T-helper 17 cell (primary cell): ENCODE measurements at regions not wholly inside any gene's neighbourhood (a gene's known extent, or its start where the extent isn't known, plus 50 kb on each side); places are given as distances from the start of the nearest gene placed in this dataset.

Experiments
- ATAC-seq: fragments of 150-1000 bp; cut with Tn5 transposase; 2 replicates; pipeline ENCODE4 v1.10.0; 2021; ENCODE audit warnings: mild to moderate bottlenecking, moderate library complexity
- DNase-seq, 3 donors: peaks; one replicate each; pipeline versions ENCODE4 v3.0.0 to v3.0.0-alpha.2; 2020 to 2021
- H3K9me3 ChIP-seq: one replicate; pipeline ENCODE4 v1.7.0; 2013; ENCODE audit warnings: low read length, mild to moderate bottlenecking; ENCODE audit not compliant: control insufficient read depth, poor library complexity, severe bottlenecking
- H3K27ac Mint-ChIP-seq: one replicate; pipeline ENCODE4 v1.8.0; 2022; ENCODE audit warnings: mild to moderate bottlenecking, moderate library complexity, mixed read lengths
- H3K27me3 Mint-ChIP-seq: one replicate; pipeline ENCODE4 v1.8.0; 2022; ENCODE audit warnings: mixed read lengths
- H3K36me3 Mint-ChIP-seq: one replicate; pipeline ENCODE4 v1.8.0; 2022; ENCODE audit warnings: low read depth, mixed read lengths
- H3K4me1 Mint-ChIP-seq: one replicate; pipeline ENCODE4 v1.8.0; 2022; ENCODE audit warnings: mild to moderate bottlenecking, mixed read lengths
- H3K4me3 Mint-ChIP-seq: one replicate; pipeline ENCODE4 v1.8.0; 2022; ENCODE audit warnings: mild to moderate bottlenecking, moderate library complexity, mixed read lengths

- peaks cover 6% of the 10 kb centered on the region for H3K27me3 Mint-ChIP-seq
- DNase-seq (no peak), ATAC-seq (no peak)
- H3K9me3 ChIP-seq, result no peaks in the 10 kb centered on the region
- no peak overlapping the region for H3K4me3 Mint-ChIP-seq
- peaks cover under 1% of the 10 kb centered on the region for H3K36me3 Mint-ChIP-seq
- H3K4me1 Mint-ChIP-seq, result peaks cover 19% of the 10 kb centered on the region
- no peak overlapping the region for H3K27ac Mint-ChIP-seq
Observed at GRCh38 chr6:33925936-33926335, 122.1 kb upstream of the MLN start.

DNA sequence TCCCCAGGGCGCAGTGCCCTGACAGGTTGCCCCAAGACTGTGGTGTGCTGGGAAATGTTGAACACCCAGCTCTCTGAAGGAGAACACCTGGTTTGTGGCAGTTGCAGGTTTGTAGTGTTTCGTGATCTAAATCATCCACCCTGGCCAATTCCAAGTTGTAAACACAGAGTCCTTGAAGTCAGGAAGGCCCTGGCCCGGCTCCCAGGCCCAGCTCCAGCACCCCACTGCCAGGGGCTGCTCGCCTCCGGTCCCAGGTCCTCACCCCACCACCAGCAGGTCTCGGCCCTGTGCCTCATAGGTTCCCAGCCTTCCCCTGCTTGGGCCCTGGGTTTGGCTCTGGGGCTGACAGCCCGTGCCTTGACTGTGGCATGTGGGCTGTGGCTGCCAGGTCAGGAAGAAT, 121.4 kb upstream of the MLN start:
- ATAC-seq, result no peak
- H3K27me3 Mint-ChIP-seq, result peaks cover 6% of the 10 kb centered on the region
- H3K36me3 Mint-ChIP-seq, result no peaks in the 10 kb centered on the region
- no peaks in the 10 kb centered on the region for H3K9me3 ChIP-seq
- no peak overlapping the region for H3K4me3 Mint-ChIP-seq
- no peak for DNase-seq
- peaks cover 21% of the 10 kb centered on the region for H3K4me1 Mint-ChIP-seq
- H3K27ac Mint-ChIP-seq, result no peak overlapping the region

DNA sequence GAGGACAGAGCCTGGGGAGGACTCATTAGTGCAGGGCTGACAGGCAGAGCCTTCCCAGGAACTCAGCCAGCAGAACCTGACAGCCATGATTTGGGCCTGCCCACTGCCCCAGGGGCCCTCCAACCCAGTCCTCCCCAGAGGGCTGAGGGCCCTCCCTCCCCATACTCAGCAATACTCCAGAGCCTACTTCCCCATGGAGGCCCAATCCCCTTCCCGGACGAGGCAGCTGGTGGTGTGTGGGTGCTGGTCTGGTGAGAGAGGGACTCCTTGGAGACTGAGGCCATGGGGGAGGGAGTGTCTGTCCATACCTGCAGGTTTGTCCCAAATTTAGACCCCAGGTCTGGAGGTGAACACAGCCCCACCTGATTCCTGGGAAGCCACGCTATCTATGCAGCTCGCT, 120.9 kb upstream of the MLN start:
- no peak for DNase-seq

GRCh38 chr6:33923857-33924514, 120.2 kb upstream of the MLN start:
- no peak overlapping the region for H3K4me3 Mint-ChIP-seq
- H3K27me3 Mint-ChIP-seq, result no peaks in the 10 kb centered on the region
- DNase-seq (no peak), ATAC-seq (no peak)
- H3K9me3 ChIP-seq, result no peaks in the 10 kb centered on the region
- no peak overlapping the region for H3K27ac Mint-ChIP-seq
- H3K4me1 Mint-ChIP-seq, result peaks cover 27% of the 10 kb centered on the region
- H3K36me3 Mint-ChIP-seq, result no peaks in the 10 kb centered on the region

More for the DNA sequence above, 120.9 kb upstream of the MLN start:
- H3K27me3 Mint-ChIP-seq, result peaks cover 1% of the 10 kb centered on the region
- ATAC-seq, result no peak
- no peak overlapping the region for H3K27ac Mint-ChIP-seq
- H3K9me3 ChIP-seq, result no peaks in the 10 kb centered on the region
- H3K36me3 Mint-ChIP-seq, result no peaks in the 10 kb centered on the region
- peaks cover 24% of the 10 kb centered on the region for H3K4me1 Mint-ChIP-seq
- no peak overlapping the region for H3K4me3 Mint-ChIP-seq

GRCh38 chr6:33921745-33922144, 117.9 kb upstream of the MLN start:
- no peaks in the 10 kb centered on the region for H3K9me3 ChIP-seq

GRCh38 chr6:33918175-33918695, 114.4 kb upstream of the MLN start:
- peaks cover 36% of the 10 kb centered on the region for H3K4me1 Mint-ChIP-seq
- no peaks in the 10 kb centered on the region for H3K9me3 ChIP-seq

More at GRCh38 chr6:33921745-33922144, 117.9 kb upstream of the MLN start:
- Mint-ChIP-seq H3K36me3 (no peaks in the 10 kb centered on the region), H3K27ac (no peak overlapping the region), H3K27me3 (no peaks in the 10 kb centered on the region), H3K4me1 (peaks cover 27% of the 10 kb centered on the region), H3K4me3 (no peak overlapping the region)
- DNase-seq (no peak), ATAC-seq (no peak)

GRCh38 chr6:33915134-33915533, 111.3 kb upstream of the MLN start:
- ATAC-seq (no peak), DNase-seq (no peak)
- Mint-ChIP-seq H3K27me3 (no peaks in the 10 kb centered on the region), H3K27ac (peak overlapping the region; percentile 84), H3K4me3 (peak overlapping the region; percentile 85), H3K4me1 (peaks cover 30% of the 10 kb centered on the region), H3K36me3 (no peaks in the 10 kb centered on the region)
- no peaks in the 10 kb centered on the region for H3K9me3 ChIP-seq

More at GRCh38 chr6:33918175-33918695, 114.4 kb upstream of the MLN start:
- Mint-ChIP-seq H3K27ac (no peak overlapping the region), H3K27me3 (no peaks in the 10 kb centered on the region), H3K36me3 (no peaks in the 10 kb centered on the region), H3K4me3 (no peak overlapping the region)
- ATAC-seq (no peak), DNase-seq (no peak)

- peaks cover 31% of the 10 kb centered on the region for H3K4me1 Mint-ChIP-seq
Observed at GRCh38 chr6:33914645-33915044, 110.8 kb upstream of the MLN start.

DNA sequence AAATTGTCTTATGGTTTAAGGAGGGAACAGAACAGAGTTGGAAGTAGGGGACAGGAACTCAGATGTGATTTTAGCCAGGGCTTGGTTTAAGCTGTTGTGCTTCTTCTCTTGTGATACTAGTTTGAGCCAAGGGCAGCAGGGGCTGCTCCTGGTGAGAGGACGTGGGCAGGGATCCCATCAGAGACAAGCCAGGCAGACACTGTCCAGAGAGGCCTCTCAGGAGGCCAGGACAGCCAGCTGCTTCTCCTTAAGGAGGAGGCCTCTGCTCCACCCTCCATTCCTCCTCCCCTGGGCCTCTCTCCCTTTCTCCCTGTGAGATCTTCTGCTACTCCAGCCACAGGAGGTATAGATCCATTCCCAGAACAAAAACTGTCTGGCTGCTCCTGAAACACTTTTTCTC, 108.4 kb upstream of the MLN start:
- Mint-ChIP-seq H3K27me3 (no peaks in the 10 kb centered on the region), H3K4me1 (peaks cover 35% of the 10 kb centered on the region), H3K27ac (no peak overlapping the region), H3K36me3 (no peaks in the 10 kb centered on the region), H3K4me3 (no peak overlapping the region)
- no peak for DNase-seq
- no peaks in the 10 kb centered on the region for H3K9me3 ChIP-seq
- no peak for ATAC-seq

More at GRCh38 chr6:33914645-33915044, 110.8 kb upstream of the MLN start:
- peak overlapping the region; percentile 84 for H3K27ac Mint-ChIP-seq
- no peaks in the 10 kb centered on the region for H3K27me3 Mint-ChIP-seq
- H3K4me3 Mint-ChIP-seq, result peak overlapping the region; percentile 85
- ATAC-seq (peak; percentile 81), DNase-seq (peak in 1 of 3 donors; percentile 19)
- no peaks in the 10 kb centered on the region for H3K9me3 ChIP-seq
- H3K36me3 Mint-ChIP-seq, result no peaks in the 10 kb centered on the region

GRCh38 chr6:33911488-33911887, 107.7 kb upstream of the MLN start:
- Mint-ChIP-seq H3K27ac (no peak overlapping the region), H3K36me3 (no peaks in the 10 kb centered on the region), H3K4me1 (peaks cover 42% of the 10 kb centered on the region), H3K27me3 (no peaks in the 10 kb centered on the region), H3K4me3 (no peak overlapping the region)
- H3K9me3 ChIP-seq, result no peaks in the 10 kb centered on the region
- DNase-seq (no peak), ATAC-seq (no peak)

- DNase-seq (no peak), ATAC-seq (no peak)
- no peaks in the 10 kb centered on the region for H3K9me3 ChIP-seq
- Mint-ChIP-seq H3K4me1 (peaks cover 47% of the 10 kb centered on the region), H3K36me3 (no peaks in the 10 kb centered on the region), H3K27ac (no peak overlapping the region), H3K4me3 (no peak overlapping the region), H3K27me3 (no peaks in the 10 kb centered on the region)
Observed at GRCh38 chr6:33910594-33910993, 106.8 kb upstream of the MLN start.

DNA sequence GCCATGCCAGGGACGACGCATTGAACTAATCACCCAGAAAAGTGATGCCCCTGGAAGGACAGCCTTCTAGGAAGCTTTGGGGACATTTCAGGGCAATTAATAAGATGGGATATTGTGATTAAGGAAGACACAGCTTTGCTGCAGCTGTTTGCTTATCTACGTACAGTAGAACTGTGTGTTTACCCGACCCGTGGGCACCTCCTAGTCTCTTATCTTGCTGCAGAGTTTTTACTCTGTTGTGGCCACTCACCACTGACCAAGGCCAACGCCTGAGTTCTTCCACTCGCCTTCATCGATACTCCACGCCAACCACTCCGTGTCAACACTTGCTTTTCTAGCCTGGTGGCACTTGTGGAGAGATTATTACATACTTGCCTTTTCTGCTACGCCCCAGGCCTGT, 105.9 kb upstream of the MLN start:
- Mint-ChIP-seq H3K4me1 (peaks cover 48% of the 10 kb centered on the region), H3K4me3 (no peak overlapping the region)

DNA sequence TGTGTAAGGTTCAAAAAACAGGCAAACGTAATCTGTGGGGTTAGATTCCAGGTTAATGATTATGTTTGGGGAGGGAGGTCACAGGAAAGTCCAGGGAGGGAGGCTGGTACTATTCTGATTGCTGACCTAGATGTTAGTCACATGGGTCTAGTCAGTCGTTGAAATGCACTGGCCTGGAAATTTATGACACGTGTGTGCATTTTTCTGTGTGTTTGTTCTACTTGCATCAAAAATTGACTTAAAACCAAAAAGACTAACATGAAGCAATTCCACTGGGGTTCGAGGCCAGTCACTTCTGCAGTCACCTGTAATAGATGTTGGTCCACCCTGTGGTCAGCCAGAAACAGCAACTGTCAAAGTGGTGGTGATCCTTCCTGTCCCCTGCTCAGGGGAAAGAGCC, 104.2 kb upstream of the MLN start:
- Mint-ChIP-seq H3K4me1 (peaks cover 51% of the 10 kb centered on the region), H3K27me3 (no peaks in the 10 kb centered on the region)
- no peaks in the 10 kb centered on the region for H3K9me3 ChIP-seq

More for the DNA sequence above, 105.9 kb upstream of the MLN start:
- DNase-seq, result no peak
- Mint-ChIP-seq H3K36me3 (no peaks in the 10 kb centered on the region), H3K27me3 (no peaks in the 10 kb centered on the region), H3K27ac (no peak overlapping the region)
- ATAC-seq, result no peak
- no peaks in the 10 kb centered on the region for H3K9me3 ChIP-seq

DNA sequence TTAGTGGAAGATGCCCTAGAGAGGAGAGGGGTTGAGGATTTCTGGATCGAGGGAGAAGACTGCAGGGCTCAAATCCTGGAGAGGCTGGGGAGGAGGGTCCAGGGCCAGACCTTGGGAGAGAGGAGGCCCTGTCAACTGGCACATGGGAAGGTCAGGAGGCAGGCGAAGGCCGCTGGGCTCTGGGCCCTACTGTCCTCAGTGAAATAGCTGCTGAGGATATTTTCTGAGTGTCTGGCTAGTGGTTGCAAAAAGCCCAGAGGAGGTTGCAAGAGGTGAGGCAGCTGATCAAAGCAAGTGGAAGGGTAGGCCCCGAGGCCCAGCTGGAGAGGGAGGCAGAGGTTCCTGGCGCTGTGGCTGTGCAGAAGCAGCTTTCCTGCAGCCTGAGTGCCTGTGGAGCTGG, 103.4 kb upstream of the MLN start:
- Mint-ChIP-seq H3K4me3 (no peak overlapping the region), H3K27ac (peak overlapping the region; percentile 92), H3K36me3 (no peaks in the 10 kb centered on the region), H3K4me1 (peaks cover 54% of the 10 kb centered on the region), H3K27me3 (no peaks in the 10 kb centered on the region)
- ATAC-seq, result no peak
- DNase-seq, result no peak
- H3K9me3 ChIP-seq, result no peaks in the 10 kb centered on the region

More for the DNA sequence above, 104.2 kb upstream of the MLN start:
- no peaks in the 10 kb centered on the region for H3K36me3 Mint-ChIP-seq
- DNase-seq (no peak), ATAC-seq (no peak)
- peak overlapping the region; percentile 32 for H3K27ac Mint-ChIP-seq
- H3K4me3 Mint-ChIP-seq, result no peak overlapping the region
